HEK293 (cell line): ENCODE measurements at regions not wholly inside any gene's neighbourhood (a gene's known extent, or its start where the extent isn't known, plus 50 kb on each side); places are given as distances from the start of the nearest gene placed in this dataset.
"Not testable (repeated sequence)": the region's sequence is repeated elsewhere in the genome, so short reads cannot be mapped to it uniquely, and the experiment has no call there.

Experiments
- CTCF ChIA-PET: fragments of 350-600 bp; formaldehyde crosslinking; extraction: SDS; loops from one replicate; lab custom pipeline; 2021; ENCODE audit warnings: antibody characterized with exemption; lab: Yijun Ruan, JAX
- POLR2A ChIA-PET: fragments of 300-600 bp; formaldehyde crosslinking; extraction: SDS; loops from one replicate; lab custom pipeline; 2020; ENCODE audit warnings: antibody characterized with exemption, inconsistent platforms; lab: Yijun Ruan, JAX
- H3K27ac ChIP-seq: fragments of 200-500 bp; sonication (Bioruptor generic); 2 replicates; pipeline ENCODE4 v1.5.1; 2014; ENCODE audit warnings: low read depth, low read length, control low read depth, inconsistent platforms; ENCODE audit errors: extremely low read depth
- H3K36me3 ChIP-seq, 2 experiments: fragments of 200-500 bp in 1 of 2; sonication (Bioruptor generic) in 1 of 2; 1 replicate in 1 of 2; 2 replicates in 1 of 2; pipeline ENCODE4 v1.5.1; 2014 to 2017; ENCODE audit warnings: inconsistent platforms in 2 of 2, low read length in 2 of 2; ENCODE audit not compliant: control insufficient read depth in 2 of 2, insufficient read depth in 1 of 2
- H3K4me1 ChIP-seq: fragments of 200-500 bp; sonication (Bioruptor generic); 2 replicates; pipeline ENCODE4 v1.5.1; 2014; ENCODE audit warnings: mild to moderate bottlenecking, low read length, inconsistent platforms; ENCODE audit not compliant: control insufficient read depth, insufficient read depth
- H3K4me3 ChIP-seq: 2 replicates; pipeline ENCODE4 v1.5.1; 2011; ENCODE audit warnings: low read depth, mild to moderate bottlenecking, control low read depth, low read length, moderate library complexity
- H3K9me3 ChIP-seq: fragments of 200-500 bp; sonication (Bioruptor generic); 2 replicates; pipeline ENCODE4 v1.5.1; 2014; ENCODE audit warnings: low read depth, low read length, inconsistent platforms; ENCODE audit not compliant: control insufficient read depth, insufficient read depth
- ZBTB48 ChIP-seq: fragments of 450-650 bp; formaldehyde crosslinking; IDR thresholded peaks from 2 replicates; pipeline ENCODE4 v1.5.1; 2016; ENCODE audit warnings: missing biosample characterization, missing genetic modification characterization
- ZNF133 ChIP-seq: fragments of 450-650 bp; formaldehyde crosslinking; IDR thresholded peaks from 2 replicates; pipeline ENCODE4 v1.5.1; 2016; ENCODE audit warnings: missing biosample characterization, missing genetic modification characterization
- ZNF146 ChIP-seq: fragments of 450-650 bp; formaldehyde crosslinking; IDR thresholded peaks from 2 replicates; pipeline ENCODE4 v1.5.1; 2016; ENCODE audit warnings: missing biosample characterization, missing genetic modification characterization
- ZNF19 ChIP-seq: fragments of 450-650 bp; formaldehyde crosslinking; IDR thresholded peaks from 2 replicates; pipeline ENCODE4; 2016; ENCODE audit warnings: missing biosample characterization, missing genetic modification characterization, low read depth
- ZNF211 ChIP-seq: fragments of 450-650 bp; formaldehyde crosslinking; IDR thresholded peaks from 2 replicates; pipeline ENCODE4 v1.5.1; 2016; ENCODE audit warnings: low read depth, missing biosample characterization, missing genetic modification characterization
- ZNF248 ChIP-seq: fragments of 450-650 bp; formaldehyde crosslinking; IDR thresholded peaks from 2 replicates; pipeline ENCODE4 v1.5.1; 2017; ENCODE audit warnings: missing biosample characterization, missing genetic modification characterization
- ZNF629 ChIP-seq: fragments of 450-650 bp; formaldehyde crosslinking; IDR thresholded peaks from 2 replicates; pipeline ENCODE4 v1.5.1; 2017; ENCODE audit warnings: missing biosample characterization, missing genetic modification characterization
- ZNF658 ChIP-seq: fragments of 450-650 bp; formaldehyde crosslinking; IDR thresholded peaks from 2 replicates; pipeline ENCODE4; 2016; ENCODE audit warnings: missing biosample characterization, missing genetic modification characterization
- ZNF670 ChIP-seq: fragments of 450-650 bp; formaldehyde crosslinking; IDR thresholded peaks from 2 replicates; pipeline ENCODE4 v1.5.1; 2016; ENCODE audit warnings: missing biosample characterization, missing genetic modification characterization, low read depth
- TF ChIP-seq, protein P1 (sequence below): fragments of 450-650 bp; formaldehyde crosslinking; IDR thresholded peaks from 2 replicates; pipeline ENCODE4 v1.5.1; 2016; ENCODE audit warnings: missing biosample characterization, missing genetic modification characterization
- TF ChIP-seq, protein P2 (sequence below): fragments of 450-650 bp; formaldehyde crosslinking; IDR thresholded peaks from 2 replicates; pipeline ENCODE4 v1.5.1; 2016; ENCODE audit warnings: missing biosample characterization, missing genetic modification characterization

DNA sequence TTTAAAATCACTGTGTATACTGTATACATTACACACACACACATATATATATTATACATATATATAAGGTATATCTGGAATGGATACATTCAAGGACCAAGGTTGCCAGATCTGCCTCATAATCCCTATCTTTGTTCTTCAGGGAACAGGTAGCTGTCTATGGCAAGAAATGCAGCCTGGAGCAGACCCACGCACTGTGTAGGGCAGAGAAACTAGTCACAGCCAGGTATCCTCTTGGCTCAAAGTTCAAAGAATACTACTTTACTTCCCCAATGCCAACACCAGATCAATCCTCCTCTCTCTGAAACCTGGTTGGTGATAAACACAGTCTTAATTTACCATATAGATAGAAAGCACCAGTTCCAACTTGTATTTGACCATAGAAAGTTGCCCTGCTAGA is 313.6 kb downstream of the PRELID2 start:
- no peak for TF ChIP-seq ZBTB48 (tag by site-specific recombination)
- POLR2A ChIA-PET: no interaction called here
- CTCF ChIA-PET: no interaction called here

DNA sequence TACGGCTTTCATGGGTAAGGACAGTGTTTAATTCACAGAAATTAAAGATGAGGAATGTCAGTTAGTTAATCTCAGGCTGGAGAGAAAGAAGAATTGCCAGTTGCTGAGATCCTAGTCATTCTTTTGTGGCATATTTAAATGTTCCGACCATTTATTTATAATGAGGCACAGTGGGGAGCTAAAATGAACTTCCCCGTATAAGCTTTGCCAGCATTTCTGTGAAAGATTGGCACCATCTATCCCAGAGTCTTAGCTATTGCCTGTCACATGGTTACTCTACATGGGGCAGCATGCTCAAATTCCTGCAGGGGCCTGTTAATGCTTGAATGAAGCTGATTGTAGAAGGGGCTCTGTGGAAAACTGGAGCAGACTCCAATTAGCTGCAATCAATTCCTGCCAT is 314.1 kb downstream of the PRELID2 start:
- Histone ChIP-seq H3K9me3 (no peaks in the 10 kb centered on the region), H3K4me1 (no peaks in the 10 kb centered on the region), H3K4me3 (no peak overlapping the region), H3K27ac (no peak overlapping the region), H3K36me3 (no peaks in the 10 kb centered on the region)
- CTCF ChIA-PET: no interaction called here
- POLR2A ChIA-PET: no interaction called here
- TF ChIP-seq, protein P1, sequence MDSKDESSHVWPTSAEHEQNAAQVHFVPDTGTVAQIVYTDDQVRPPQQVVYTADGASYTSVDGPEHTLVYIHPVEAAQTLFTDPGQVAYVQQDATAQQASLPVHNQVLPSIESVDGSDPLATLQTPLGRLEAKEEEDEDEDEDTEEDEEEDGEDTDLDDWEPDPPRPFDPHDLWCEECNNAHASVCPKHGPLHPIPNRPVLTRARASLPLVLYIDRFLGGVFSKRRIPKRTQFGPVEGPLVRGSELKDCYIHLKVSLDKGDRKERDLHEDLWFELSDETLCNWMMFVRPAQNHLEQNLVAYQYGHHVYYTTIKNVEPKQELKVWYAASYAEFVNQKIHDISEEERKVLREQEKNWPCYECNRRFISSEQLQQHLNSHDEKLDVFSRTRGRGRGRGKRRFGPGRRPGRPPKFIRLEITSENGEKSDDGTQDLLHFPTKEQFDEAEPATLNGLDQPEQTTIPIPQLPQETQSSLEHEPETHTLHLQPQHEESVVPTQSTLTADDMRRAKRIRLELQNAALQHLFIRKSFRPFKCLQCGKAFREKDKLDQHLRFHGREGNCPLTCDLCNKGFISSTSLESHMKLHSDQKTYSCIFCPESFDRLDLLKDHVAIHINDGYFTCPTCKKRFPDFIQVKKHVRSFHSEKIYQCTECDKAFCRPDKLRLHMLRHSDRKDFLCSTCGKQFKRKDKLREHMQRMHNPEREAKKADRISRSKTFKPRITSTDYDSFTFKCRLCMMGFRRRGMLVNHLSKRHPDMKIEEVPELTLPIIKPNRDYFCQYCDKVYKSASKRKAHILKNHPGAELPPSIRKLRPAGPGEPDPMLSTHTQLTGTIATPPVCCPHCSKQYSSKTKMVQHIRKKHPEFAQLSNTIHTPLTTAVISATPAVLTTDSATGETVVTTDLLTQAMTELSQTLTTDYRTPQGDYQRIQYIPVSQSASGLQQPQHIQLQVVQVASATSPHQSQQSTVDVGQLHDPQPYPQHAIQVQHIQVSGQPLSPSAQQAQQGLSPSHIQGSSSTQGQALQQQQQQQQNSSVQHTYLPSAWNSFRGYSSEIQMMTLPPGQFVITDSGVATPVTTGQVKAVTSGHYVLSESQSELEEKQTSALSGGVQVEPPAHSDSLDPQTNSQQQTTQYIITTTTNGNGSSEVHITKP (tag by site-specific recombination): peak; percentile 17; the same call in 1 of the 2 replicates
- TF ChIP-seq ZNF658 (tag by site-specific recombination): no peak

More for the DNA sequence above, 313.6 kb downstream of the PRELID2 start:
- H3K4me3 ChIP-seq: no peak overlapping the region
- no peaks in the 10 kb centered on the region for H3K4me1 ChIP-seq
- no peaks in the 10 kb centered on the region for H3K9me3 ChIP-seq
- no peak overlapping the region for H3K27ac ChIP-seq
- no peaks in the 10 kb centered on the region for H3K36me3 ChIP-seq

DNA sequence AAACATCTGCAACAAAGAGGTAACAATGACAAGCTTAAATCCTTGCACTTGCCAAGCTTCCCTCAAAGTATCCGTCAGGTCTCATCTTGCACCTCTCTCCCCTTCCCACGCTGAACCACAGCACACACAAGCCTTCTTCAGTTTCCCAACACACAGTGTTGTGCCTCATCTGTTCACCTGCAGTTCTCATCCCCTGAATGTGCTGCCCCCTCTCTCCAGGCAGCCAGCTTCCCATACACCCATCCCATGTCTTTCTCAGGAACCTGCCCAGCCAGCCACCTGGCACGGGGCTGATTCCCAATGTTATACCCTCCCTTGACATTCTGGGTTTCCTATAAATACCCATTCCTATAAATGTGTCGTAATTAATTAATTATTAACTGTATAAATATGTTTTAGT is 314.8 kb downstream of the PRELID2 start:
- no peak overlapping the region for H3K4me3 ChIP-seq
- no peaks in the 10 kb centered on the region for H3K9me3 ChIP-seq
- ChIA-PET CTCF (no interaction called here), POLR2A (no interaction called here)
- no peaks in the 10 kb centered on the region for H3K4me1 ChIP-seq
- TF ChIP-seq ZNF19 (tag by site-specific recombination) (no peak), ZNF211 (no peak), ZNF670 (tag by site-specific recombination) (no peak), ZNF629 (no peak), ZNF248 (tag by site-specific recombination) (no peak), ZNF133 (tag by site-specific recombination) (no peak)
- H3K36me3 ChIP-seq: no peaks in the 10 kb centered on the region
- H3K27ac ChIP-seq: no peak overlapping the region

DNA sequence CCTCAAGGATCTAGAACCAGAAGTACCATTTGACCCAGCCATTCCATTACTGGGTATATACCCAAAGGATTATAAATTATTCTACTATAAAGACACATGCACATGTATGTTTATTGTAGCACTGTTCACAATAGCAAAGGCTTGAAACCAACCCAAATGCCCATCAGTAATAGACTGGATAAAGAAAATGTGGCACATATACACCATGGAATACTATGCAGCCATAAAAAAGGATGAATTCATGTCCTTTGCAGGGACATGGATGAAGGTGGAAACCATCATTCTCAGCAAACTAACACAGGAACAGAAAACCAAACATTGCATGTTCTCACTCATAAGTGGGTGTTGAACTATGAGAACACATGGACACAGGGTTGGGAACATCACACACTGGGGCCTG is 317.6 kb downstream of the PRELID2 start:
- POLR2A ChIA-PET, H3K4me1 ChIP-seq, H3K9me3 ChIP-seq, H3K36me3 ChIP-seq, H3K4me3 ChIP-seq, H3K27ac ChIP-seq: not testable (repeated sequence)
- peak; percentile 77 for TF ChIP-seq ZNF146 (tag by site-specific recombination)
- TF ChIP-seq, protein P2, sequence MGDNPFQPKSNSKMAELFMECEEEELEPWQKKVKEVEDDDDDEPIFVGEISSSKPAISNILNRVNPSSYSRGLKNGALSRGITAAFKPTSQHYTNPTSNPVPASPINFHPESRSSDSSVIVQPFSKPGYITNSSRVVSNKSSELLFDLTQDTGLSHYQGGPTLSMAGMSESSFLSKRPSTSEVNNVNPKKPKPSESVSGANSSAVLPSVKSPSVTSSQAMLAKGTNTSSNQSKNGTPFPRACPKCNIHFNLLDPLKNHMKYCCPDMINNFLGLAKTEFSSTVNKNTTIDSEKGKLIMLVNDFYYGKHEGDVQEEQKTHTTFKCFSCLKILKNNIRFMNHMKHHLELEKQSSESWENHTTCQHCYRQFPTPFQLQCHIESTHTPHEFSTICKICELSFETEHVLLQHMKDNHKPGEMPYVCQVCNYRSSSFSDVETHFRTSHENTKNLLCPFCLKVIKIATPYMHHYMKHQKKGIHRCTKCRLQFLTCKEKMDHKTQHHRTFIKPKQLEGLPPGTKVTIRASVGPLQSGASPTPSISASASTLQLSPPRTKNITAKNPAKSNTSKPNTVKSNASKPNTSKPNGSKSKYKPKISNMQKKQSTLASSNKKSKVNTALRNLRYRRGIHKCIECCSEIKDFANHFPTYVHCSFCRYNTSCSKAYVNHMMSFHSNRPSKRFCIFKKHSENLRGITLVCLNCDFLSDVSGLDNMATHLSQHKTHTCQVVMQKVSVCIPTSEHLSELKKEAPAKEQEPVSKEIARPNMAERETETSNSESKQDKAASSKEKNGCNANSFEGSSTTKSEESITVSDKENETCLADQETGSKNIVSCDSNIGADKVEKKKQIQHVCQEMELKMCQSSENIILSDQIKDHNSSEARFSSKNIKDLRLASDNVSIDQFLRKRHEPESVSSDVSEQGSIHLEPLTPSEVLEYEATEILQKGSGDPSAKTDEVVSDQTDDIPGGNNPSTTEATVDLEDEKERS (tag by site-specific recombination): 0 out of 2 replicates have a peak, but pooled peaks have one; percentile 62
- CTCF ChIA-PET: interaction anchor here (0.7 kb wide), 1 partner anchor 464 kb away, joined by 3 read pairs; no protein-coding TSS in a partner anchor
